ENCODE measurements at regions not wholly inside any gene's neighbourhood (a gene's known extent, or its start where the extent isn't known, plus 50 kb on each side); places are given as distances from the start of the nearest gene placed in this dataset.

- no peak for TF ChIP-seq TAF1 (IDR thresholded peaks at IDR 0.05; ENCODE audit: low read depth)
- no peak for TF ChIP-seq TCF12 (IDR thresholded peaks at IDR 0.05; ENCODE audit: low read depth)
- no peak for TF ChIP-seq USF1 (IDR thresholded peaks at IDR 0.05)
- TF ChIP-seq CREB1 (IDR thresholded peaks at IDR 0.05; ENCODE audit: low read depth) = no peak
- no peak for TF ChIP-seq RAD21 (IDR thresholded peaks at IDR 0.05; ENCODE audit: low read depth)
Observed at GRCh38 chr1:232339073-232339472, 290.9 kb downstream of the SIPA1L2 start.

DNA sequence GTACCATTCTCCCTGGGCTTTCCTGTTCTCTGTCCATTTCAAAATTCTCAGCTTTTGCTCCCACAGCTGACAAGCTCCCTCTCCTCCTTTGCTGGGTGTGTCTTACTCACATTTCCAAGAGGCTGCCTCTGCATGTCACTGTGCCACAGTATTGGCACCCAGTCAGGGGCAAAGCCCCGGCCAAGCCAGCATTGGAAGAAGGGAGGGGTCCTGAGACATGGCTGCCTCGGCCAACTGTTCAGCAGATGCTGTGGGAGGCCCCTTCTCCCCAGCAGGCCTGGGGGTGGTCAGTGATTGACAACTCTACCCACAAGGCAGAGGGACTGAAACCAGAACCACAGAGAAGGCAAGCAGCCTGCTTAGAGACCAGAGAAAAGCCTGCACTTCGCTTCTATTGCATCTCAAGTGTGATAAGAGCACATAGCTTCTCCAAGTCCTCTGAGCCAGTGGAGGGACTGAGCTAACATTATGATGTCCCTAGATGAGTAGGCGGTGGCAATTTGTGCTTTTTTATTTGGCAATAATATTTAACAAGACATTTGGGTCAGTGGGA is 294.1 kb downstream of the SIPA1L2 start:
- TF ChIP-seq CEBPB (IDR thresholded peaks at IDR 0.05) (no peak), YY1 (IDR thresholded peaks at IDR 0.05; ENCODE audit: low read depth) (no peak), ZBTB7A (IDR thresholded peaks at IDR 0.05; ENCODE audit: low read depth) (no peak), TCF12 (IDR thresholded peaks at IDR 0.05; ENCODE audit: low read depth) (no peak), FOXM1 (IDR thresholded peaks at IDR 0.05; ENCODE audit: borderline replicate concordance, low read depth) (no peak), EGR1 (IDR thresholded peaks at IDR 0.05) (no peak), USF1 (IDR thresholded peaks at IDR 0.05) (no peak), TEAD4 (IDR thresholded peaks at IDR 0.05) (no peak), TAF1 (IDR thresholded peaks at IDR 0.05; ENCODE audit: low read depth) (no peak), RAD21 (IDR thresholded peaks at IDR 0.05; ENCODE audit: low read depth) (no peak), NFIC (IDR thresholded peaks at IDR 0.05) (no peak), CREB1 (IDR thresholded peaks at IDR 0.05; ENCODE audit: low read depth) (no peak)
- TF ChIP-seq, protein P1, sequence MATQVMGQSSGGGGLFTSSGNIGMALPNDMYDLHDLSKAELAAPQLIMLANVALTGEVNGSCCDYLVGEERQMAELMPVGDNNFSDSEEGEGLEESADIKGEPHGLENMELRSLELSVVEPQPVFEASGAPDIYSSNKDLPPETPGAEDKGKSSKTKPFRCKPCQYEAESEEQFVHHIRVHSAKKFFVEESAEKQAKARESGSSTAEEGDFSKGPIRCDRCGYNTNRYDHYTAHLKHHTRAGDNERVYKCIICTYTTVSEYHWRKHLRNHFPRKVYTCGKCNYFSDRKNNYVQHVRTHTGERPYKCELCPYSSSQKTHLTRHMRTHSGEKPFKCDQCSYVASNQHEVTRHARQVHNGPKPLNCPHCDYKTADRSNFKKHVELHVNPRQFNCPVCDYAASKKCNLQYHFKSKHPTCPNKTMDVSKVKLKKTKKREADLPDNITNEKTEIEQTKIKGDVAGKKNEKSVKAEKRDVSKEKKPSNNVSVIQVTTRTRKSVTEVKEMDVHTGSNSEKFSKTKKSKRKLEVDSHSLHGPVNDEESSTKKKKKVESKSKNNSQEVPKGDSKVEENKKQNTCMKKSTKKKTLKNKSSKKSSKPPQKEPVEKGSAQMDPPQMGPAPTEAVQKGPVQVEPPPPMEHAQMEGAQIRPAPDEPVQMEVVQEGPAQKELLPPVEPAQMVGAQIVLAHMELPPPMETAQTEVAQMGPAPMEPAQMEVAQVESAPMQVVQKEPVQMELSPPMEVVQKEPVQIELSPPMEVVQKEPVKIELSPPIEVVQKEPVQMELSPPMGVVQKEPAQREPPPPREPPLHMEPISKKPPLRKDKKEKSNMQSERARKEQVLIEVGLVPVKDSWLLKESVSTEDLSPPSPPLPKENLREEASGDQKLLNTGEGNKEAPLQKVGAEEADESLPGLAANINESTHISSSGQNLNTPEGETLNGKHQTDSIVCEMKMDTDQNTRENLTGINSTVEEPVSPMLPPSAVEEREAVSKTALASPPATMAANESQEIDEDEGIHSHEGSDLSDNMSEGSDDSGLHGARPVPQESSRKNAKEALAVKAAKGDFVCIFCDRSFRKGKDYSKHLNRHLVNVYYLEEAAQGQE (IDR thresholded peaks at IDR 0.05; ENCODE audit: low read depth) = no peak
- TF ChIP-seq, protein P2, sequence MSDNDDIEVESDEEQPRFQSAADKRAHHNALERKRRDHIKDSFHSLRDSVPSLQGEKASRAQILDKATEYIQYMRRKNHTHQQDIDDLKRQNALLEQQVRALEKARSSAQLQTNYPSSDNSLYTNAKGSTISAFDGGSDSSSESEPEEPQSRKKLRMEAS (IDR thresholded peaks at IDR 0.05) = no peak

DNA sequence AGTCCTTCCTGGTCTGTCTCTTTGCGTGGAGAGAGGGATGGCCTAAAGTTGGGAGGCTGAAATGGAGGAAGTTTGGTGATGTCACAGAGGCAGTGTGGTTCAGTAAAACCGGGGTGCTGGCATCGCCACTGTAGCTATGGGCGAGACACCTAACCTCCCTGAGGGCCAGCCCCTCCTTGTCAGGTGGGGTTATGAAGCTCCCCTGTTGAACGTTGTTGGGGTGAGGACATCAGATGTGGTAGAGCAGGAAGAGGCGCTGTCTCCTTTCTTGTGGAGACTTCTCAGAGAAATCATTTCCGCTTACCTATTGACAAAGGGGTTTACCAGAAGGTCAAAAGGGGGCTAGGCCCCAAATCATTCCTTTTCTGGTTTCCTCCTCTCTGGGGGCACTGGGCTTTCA is 294.7 kb downstream of the SIPA1L2 start:
- TF ChIP-seq NFIC (IDR thresholded peaks at IDR 0.05) = no peak
- no peak for TF ChIP-seq TCF12 (IDR thresholded peaks at IDR 0.05; ENCODE audit: low read depth)
- TF ChIP-seq CREB1 (IDR thresholded peaks at IDR 0.05; ENCODE audit: low read depth) = no peak
- no peak for TF ChIP-seq USF1 (IDR thresholded peaks at IDR 0.05)
- TF ChIP-seq TEAD4 (IDR thresholded peaks at IDR 0.05) = no peak
- no peak for TF ChIP-seq FOXM1 (IDR thresholded peaks at IDR 0.05; ENCODE audit: borderline replicate concordance, low read depth)
- TF ChIP-seq, protein P2 (IDR thresholded peaks at IDR 0.05) = no peak
- no peak for TF ChIP-seq YY1 (IDR thresholded peaks at IDR 0.05; ENCODE audit: low read depth)
- TF ChIP-seq ZBTB7A (IDR thresholded peaks at IDR 0.05; ENCODE audit: low read depth) = no peak
- TF ChIP-seq CEBPB (IDR thresholded peaks at IDR 0.05) = no peak
- no peak for TF ChIP-seq EGR1 (IDR thresholded peaks at IDR 0.05)
- TF ChIP-seq RAD21 (IDR thresholded peaks at IDR 0.05; ENCODE audit: low read depth) = no peak
- TF ChIP-seq, protein P1 (IDR thresholded peaks at IDR 0.05; ENCODE audit: low read depth) = no peak

- TF ChIP-seq USF1 (IDR thresholded peaks at IDR 0.05) (no peak), EGR1 (IDR thresholded peaks at IDR 0.05) (no peak), CEBPB (IDR thresholded peaks at IDR 0.05) (no peak), ZBTB7A (IDR thresholded peaks at IDR 0.05; ENCODE audit: low read depth) (no peak), TAF1 (IDR thresholded peaks at IDR 0.05; ENCODE audit: low read depth) (no peak), FOXM1 (IDR thresholded peaks at IDR 0.05; ENCODE audit: borderline replicate concordance, low read depth) (no peak), CREB1 (IDR thresholded peaks at IDR 0.05; ENCODE audit: low read depth) (no peak), TEAD4 (IDR thresholded peaks at IDR 0.05) (no peak)
- TF ChIP-seq, protein P2 (IDR thresholded peaks at IDR 0.05) = no peak
Observed at GRCh38 chr1:232334811-232335210, 295.1 kb downstream of the SIPA1L2 start.

DNA sequence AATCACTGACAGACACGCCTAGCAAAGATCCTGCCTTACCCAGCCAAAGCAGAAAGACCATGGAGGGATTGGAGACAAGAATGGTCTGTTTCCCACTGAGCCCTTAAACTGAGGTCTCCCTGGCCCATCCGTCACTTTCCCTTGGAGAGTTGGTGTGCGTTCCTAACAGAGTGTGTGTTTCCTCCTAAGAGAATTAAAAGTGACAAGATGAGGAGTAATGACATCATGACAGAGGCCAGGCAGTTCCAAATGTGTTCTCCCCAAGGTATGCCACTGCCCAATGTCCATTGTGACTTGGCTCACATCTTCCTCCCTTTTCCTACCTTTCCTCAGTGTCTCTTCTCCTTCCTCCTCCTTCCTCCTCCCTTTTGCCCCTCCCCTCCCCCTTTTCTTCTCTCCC is 295.7 kb downstream of the SIPA1L2 start:
- TF ChIP-seq USF1 (IDR thresholded peaks at IDR 0.05) (no peak), FOXM1 (IDR thresholded peaks at IDR 0.05; ENCODE audit: borderline replicate concordance, low read depth) (no peak), TAF1 (IDR thresholded peaks at IDR 0.05; ENCODE audit: low read depth) (no peak)
